ENCODE measurements at regions not wholly inside any gene's neighbourhood (a gene's known extent, or its start where the extent isn't known, plus 50 kb on each side); places are given as distances from the start of the nearest gene placed in this dataset.
"Not testable (repeated sequence)": the region's sequence is repeated elsewhere in the genome, so short reads cannot be mapped to it uniquely, and the experiment has no call there.

DNA sequence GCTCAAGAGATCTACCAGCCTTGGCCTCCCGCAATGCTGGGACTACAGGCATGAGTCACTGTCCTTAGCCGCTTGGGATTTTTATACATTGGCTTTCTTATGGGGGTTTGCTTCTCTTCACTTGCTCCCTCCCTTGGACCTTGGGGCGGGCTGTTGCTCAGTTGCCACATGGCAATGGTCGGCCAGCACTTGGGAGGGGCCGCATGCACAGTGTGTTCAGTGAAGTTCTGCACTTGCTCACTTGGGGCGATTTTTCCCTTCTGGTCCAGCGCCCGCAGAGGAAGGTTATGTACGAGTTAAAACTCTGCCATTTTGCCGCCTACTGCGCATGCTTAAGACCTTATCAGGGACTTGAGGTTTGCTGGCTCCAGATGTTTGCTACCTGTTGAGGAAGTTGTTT lies 1367.6 kb upstream of the CDH8 start:
- DNase-seq = no peak
- Histone ChIP-seq H3K4me3 (no peak overlapping the region), H3K9me3 (no peaks in the 10 kb centered on the region), H3K4me1 (no peaks in the 10 kb centered on the region), H3K27ac (no peak overlapping the region), H3K36me3 (no peaks in the 10 kb centered on the region), H3K27me3 (no peaks in the 10 kb centered on the region)
- no peak for TF ChIP-seq POLR2A (IDR thresholded peaks at IDR 0.05)
- TF ChIP-seq, protein P1, sequence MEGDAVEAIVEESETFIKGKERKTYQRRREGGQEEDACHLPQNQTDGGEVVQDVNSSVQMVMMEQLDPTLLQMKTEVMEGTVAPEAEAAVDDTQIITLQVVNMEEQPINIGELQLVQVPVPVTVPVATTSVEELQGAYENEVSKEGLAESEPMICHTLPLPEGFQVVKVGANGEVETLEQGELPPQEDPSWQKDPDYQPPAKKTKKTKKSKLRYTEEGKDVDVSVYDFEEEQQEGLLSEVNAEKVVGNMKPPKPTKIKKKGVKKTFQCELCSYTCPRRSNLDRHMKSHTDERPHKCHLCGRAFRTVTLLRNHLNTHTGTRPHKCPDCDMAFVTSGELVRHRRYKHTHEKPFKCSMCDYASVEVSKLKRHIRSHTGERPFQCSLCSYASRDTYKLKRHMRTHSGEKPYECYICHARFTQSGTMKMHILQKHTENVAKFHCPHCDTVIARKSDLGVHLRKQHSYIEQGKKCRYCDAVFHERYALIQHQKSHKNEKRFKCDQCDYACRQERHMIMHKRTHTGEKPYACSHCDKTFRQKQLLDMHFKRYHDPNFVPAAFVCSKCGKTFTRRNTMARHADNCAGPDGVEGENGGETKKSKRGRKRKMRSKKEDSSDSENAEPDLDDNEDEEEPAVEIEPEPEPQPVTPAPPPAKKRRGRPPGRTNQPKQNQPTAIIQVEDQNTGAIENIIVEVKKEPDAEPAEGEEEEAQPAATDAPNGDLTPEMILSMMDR (IDR thresholded peaks at IDR 0.05) = no peak

DNA sequence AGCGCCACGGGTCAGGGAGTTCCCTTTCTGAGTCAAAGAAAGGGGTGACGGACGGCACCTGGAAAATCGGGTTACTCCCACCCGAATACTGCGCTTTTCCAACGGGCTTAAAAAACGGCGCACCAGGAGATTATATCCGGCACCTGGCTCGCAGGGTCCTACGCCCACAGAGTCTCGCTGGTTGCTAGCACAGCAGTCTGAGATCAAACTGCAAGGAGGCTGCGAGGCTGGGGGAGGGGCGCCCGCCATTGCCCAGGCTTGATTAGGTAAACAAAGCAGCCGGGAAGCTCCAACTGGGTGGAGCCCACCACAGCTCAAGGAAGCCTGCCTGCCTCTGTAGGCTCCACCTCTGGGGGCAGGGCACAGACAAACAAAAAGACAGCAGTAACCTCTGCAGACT lies 1352.0 kb upstream of the CDH8 start:
- not testable (repeated sequence) for H3K9me3 ChIP-seq, DNase-seq, H3K27me3 ChIP-seq, H3K4me1 ChIP-seq, H3K4me3 ChIP-seq, H3K27ac ChIP-seq, H3K36me3 ChIP-seq

DNA sequence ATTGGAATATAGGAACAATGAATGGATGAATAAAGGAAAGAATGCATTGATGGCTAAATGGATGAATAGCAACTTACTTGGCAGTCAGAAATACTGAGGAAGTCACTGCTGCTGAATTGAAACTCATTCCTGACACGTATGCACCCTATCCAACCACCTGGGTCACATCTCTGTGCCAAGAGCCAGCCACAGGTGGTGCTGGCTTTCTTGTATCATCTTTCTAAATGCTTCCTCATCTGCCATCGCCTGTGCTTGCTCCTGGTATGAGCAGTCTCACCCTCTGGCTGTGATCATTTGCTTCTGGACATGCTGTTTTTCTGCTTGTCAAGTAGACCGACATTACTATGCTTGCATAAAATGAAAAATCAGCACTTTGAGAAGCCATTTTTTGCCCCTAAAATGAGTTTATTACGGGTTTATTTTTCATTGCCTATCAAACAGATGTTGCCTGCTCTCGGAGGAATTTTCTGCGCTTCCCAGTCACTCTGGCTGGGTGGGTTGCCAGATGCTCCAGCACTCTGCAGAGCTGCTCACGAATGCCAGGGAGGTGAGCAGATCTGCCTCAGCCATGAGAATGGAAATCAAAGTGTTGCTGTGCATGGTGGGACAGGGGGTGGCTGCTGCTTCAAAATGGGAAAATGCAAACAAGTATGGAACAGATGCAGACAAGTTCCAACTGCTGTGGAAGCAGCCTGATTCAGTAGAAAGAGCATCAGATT lies 1349.6 kb upstream of the CDH8 start:
- H3K4me3 ChIP-seq = no peak overlapping the region
- no peaks in the 10 kb centered on the region for H3K9me3 ChIP-seq
- no peak for DNase-seq
- no peaks in the 10 kb centered on the region for H3K4me1 ChIP-seq
- H3K27me3 ChIP-seq = no peaks in the 10 kb centered on the region
- TF ChIP-seq, protein P1 (IDR thresholded peaks at IDR 0.05) = no peak
- no peak for TF ChIP-seq POLR2A (IDR thresholded peaks at IDR 0.05)
- H3K36me3 ChIP-seq = no peaks in the 10 kb centered on the region
- H3K27ac ChIP-seq = no peak overlapping the region

DNA sequence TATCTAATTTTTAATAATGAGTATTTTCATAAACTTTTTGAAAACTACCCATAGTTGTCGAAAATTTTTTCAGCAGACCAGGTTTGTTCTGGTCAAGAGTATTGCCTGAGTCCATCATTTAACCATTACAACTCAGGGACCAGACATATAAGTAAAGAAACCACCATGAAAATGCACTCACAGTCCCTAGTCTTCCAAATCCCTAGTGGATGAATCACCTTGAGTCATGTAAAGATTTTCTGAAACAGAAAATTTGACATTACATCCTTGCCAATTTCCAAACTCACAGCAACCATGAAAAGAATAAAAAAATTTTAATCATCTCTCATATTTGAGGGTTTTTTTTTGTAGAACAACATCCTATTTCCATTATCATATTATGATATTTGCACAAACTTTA lies 1337.5 kb upstream of the CDH8 start:
- H3K4me1 ChIP-seq = no peaks in the 10 kb centered on the region
- H3K27ac ChIP-seq = no peak overlapping the region
- H3K36me3 ChIP-seq = no peaks in the 10 kb centered on the region
- no peak overlapping the region for H3K4me3 ChIP-seq
- no peaks in the 10 kb centered on the region for H3K9me3 ChIP-seq
- TF ChIP-seq, protein P1 (IDR thresholded peaks at IDR 0.05) = no peak
- TF ChIP-seq POLR2A (IDR thresholded peaks at IDR 0.05) = no peak
- H3K27me3 ChIP-seq = no peaks in the 10 kb centered on the region
- no peak for DNase-seq

DNA sequence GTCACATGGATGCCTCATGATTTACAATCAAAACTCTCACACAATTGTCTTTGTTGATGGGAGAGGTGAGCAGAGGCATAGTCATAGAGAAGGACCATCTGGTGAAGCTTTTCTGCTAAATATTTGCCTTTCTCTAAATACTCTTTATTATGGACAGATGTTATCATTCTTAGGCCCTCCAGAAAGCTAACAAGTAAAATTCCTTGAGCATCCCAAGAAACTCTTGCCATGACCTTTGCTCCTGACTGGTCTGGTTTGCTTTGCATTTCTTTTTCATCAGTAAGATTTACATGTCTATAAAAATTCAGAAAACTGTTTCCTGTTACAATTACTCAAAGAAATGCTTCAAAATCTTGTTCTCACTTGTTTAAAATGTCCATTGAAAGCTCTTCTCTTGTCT lies 1336.6 kb upstream of the CDH8 start:
- H3K4me3 ChIP-seq = no peak overlapping the region
- H3K27ac ChIP-seq = no peak overlapping the region

DNA sequence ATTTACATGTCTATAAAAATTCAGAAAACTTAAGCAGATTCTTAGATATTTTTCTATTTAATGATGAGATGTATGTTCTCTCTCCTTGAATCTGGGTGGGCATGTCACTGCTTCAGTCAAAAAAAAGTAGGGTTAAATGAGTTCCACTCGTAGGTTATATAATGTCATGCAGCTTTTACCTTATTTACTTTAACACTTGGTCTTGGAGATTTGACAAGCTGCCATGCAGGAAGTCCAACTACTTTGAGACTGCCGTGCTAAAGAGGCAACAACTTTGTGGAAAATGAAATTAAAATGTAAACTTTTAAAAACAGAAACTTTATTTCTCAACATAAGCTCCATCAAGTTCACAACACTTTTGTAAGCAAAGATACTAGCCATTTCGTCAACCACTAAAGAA lies 1336.0 kb upstream of the CDH8 start:
- TF ChIP-seq POLR2A (IDR thresholded peaks at IDR 0.05) = no peak
- TF ChIP-seq, protein P1 (IDR thresholded peaks at IDR 0.05) = no peak
- no peaks in the 10 kb centered on the region for H3K4me1 ChIP-seq
- no peak overlapping the region for H3K27ac ChIP-seq
- no peaks in the 10 kb centered on the region for H3K27me3 ChIP-seq
- no peak overlapping the region for H3K4me3 ChIP-seq
- DNase-seq = no peak
- no peaks in the 10 kb centered on the region for H3K36me3 ChIP-seq
- H3K9me3 ChIP-seq = no peaks in the 10 kb centered on the region

More for the DNA sequence above, 1336.6 kb upstream of the CDH8 start:
- Histone ChIP-seq H3K27me3 (no peaks in the 10 kb centered on the region), H3K4me1 (no peaks in the 10 kb centered on the region), H3K9me3 (no peaks in the 10 kb centered on the region), H3K36me3 (no peaks in the 10 kb centered on the region)
- TF ChIP-seq, protein P1 (IDR thresholded peaks at IDR 0.05) = no peak
- no peak for TF ChIP-seq POLR2A (IDR thresholded peaks at IDR 0.05)
- DNase-seq = no peak
